HG02943 (cell line): ENCODE measurements at regions not wholly inside any gene's neighbourhood (a gene's known extent, or its start where the extent isn't known, plus 50 kb on each side); places are given as distances from the start of the nearest gene placed in this dataset.

Experiments used
- ATAC-seq: cut with Tn5 transposase; IDR thresholded peaks from one replicate; pipeline ENCODE4 v1.9.1; 2021; ENCODE audit warnings: mild to moderate bottlenecking, low read depth, moderate library complexity; ENCODE audit not compliant: unreplicated experiment

- ATAC-seq = no peak
Measured at GRCh38 chr5:155193029-155193428, 179.5 kb downstream of the KIF4B start.

- no peak for ATAC-seq
Measured at GRCh38 chr5:155193483-155194107, 180.0 kb downstream of the KIF4B start.

- no peak for ATAC-seq
Measured at GRCh38 chr5:155200608-155201007, 187.1 kb downstream of the KIF4B start.

- ATAC-seq = no peak
Measured at GRCh38 chr5:155211764-155212163, 198.2 kb downstream of the KIF4B start.

- ATAC-seq = no peak
Measured at GRCh38 chr5:155222393-155222792, 208.8 kb downstream of the KIF4B start.

- ATAC-seq = no peak
Measured at GRCh38 chr5:155229135-155229534, 215.6 kb downstream of the KIF4B start.

GRCh38 chr5:155239803-155240202 is 226.2 kb downstream of the KIF4B start:
- ATAC-seq = no peak

- no peak for ATAC-seq
Measured at GRCh38 chr5:155250596-155250995, 237.0 kb downstream of the KIF4B start.

GRCh38 chr5:155252025-155252424 is 238.5 kb downstream of the KIF4B start:
- ATAC-seq = no peak

- no peak for ATAC-seq
Measured at GRCh38 chr5:155252717-155253116, 239.2 kb downstream of the KIF4B start.

- ATAC-seq = no peak
Measured at GRCh38 chr5:155254399-155254798, 240.8 kb downstream of the KIF4B start.

GRCh38 chr5:155258161-155258560 is 244.6 kb downstream of the KIF4B start:
- no peak for ATAC-seq

- ATAC-seq = no peak
Measured at GRCh38 chr5:155259648-155260047, 246.1 kb downstream of the KIF4B start.

- ATAC-seq = no peak
Measured at GRCh38 chr5:155260798-155261197, 247.2 kb downstream of the KIF4B start.

GRCh38 chr5:155263381-155263780 is 249.8 kb downstream of the KIF4B start:
- no peak for ATAC-seq

GRCh38 chr5:155264809-155265208 is 251.3 kb downstream of the KIF4B start:
- no peak for ATAC-seq

- no peak for ATAC-seq
Measured at GRCh38 chr5:155268770-155269425, 255.3 kb downstream of the KIF4B start.

- no peak for ATAC-seq
Measured at GRCh38 chr5:155270725-155271124, 257.2 kb downstream of the KIF4B start.

GRCh38 chr5:155274484-155274883 is 260.9 kb downstream of the KIF4B start:
- ATAC-seq = no peak

GRCh38 chr5:155275222-155275621 is 261.7 kb downstream of the KIF4B start:
- no peak for ATAC-seq

- ATAC-seq = no peak
Measured at GRCh38 chr5:155276231-155276630, 262.7 kb downstream of the KIF4B start.

- ATAC-seq = no peak
Measured at GRCh38 chr5:155278532-155278931, 265.0 kb downstream of the KIF4B start.
